HG03025 (cell line): ENCODE measurements at regions not wholly inside any gene's neighbourhood (a gene's known extent, or its start where the extent isn't known, plus 50 kb on each side); places are given as distances from the start of the nearest gene placed in this dataset.

Experiments used
- ATAC-seq: cut with Tn5 transposase; IDR thresholded peaks from one replicate; pipeline ENCODE4 v1.9.1; 2021; ENCODE audit warnings: mild to moderate bottlenecking, moderate library complexity; ENCODE audit not compliant: unreplicated experiment, low FRiP score

- no peak for ATAC-seq
These were observed 516.8 kb downstream of the CFAP47 start for GRCh38 chrX:36436361-36436760.

- ATAC-seq, result no peak
These were observed 523.5 kb downstream of the CFAP47 start for GRCh38 chrX:36443007-36443406.

- no peak for ATAC-seq
These were observed 526.0 kb downstream of the CFAP47 start for GRCh38 chrX:36445566-36445965.

GRCh38 chrX:36462142-36462541, 542.6 kb downstream of the CFAP47 start:
- no peak for ATAC-seq

- no peak for ATAC-seq
These were observed 527.6 kb upstream of the FAM47C start for GRCh38 chrX:36480441-36480990.

- no peak for ATAC-seq
These were observed 506.9 kb upstream of the FAM47C start for GRCh38 chrX:36501169-36501702.

GRCh38 chrX:36504625-36505024, 503.5 kb upstream of the FAM47C start:
- ATAC-seq, result no peak

GRCh38 chrX:36508042-36508441, 500.1 kb upstream of the FAM47C start:
- no peak for ATAC-seq

- no peak for ATAC-seq
These were observed 497.4 kb upstream of the FAM47C start for GRCh38 chrX:36510736-36511135.

- no peak for ATAC-seq
These were observed 479.5 kb upstream of the FAM47C start for GRCh38 chrX:36528661-36529060.

GRCh38 chrX:36534900-36535299, 473.3 kb upstream of the FAM47C start:
- ATAC-seq, result no peak

GRCh38 chrX:36543499-36543898, 464.7 kb upstream of the FAM47C start:
- ATAC-seq, result no peak

GRCh38 chrX:36562986-36563385, 445.2 kb upstream of the FAM47C start:
- ATAC-seq, result no peak

- no peak for ATAC-seq
These were observed 439.2 kb upstream of the FAM47C start for GRCh38 chrX:36568946-36569345.

- ATAC-seq, result no peak
These were observed 434.4 kb upstream of the FAM47C start for GRCh38 chrX:36573720-36574119.

GRCh38 chrX:36575670-36576069, 432.5 kb upstream of the FAM47C start:
- ATAC-seq, result no peak

- no peak for ATAC-seq
These were observed 431.2 kb upstream of the FAM47C start for GRCh38 chrX:36577006-36577405.

GRCh38 chrX:36581030-36581429, 427.1 kb upstream of the FAM47C start:
- ATAC-seq, result no peak

- ATAC-seq, result no peak
These were observed 424.5 kb upstream of the FAM47C start for GRCh38 chrX:36583674-36584073.

GRCh38 chrX:36609616-36610585, 398.3 kb upstream of the FAM47C start:
- no peak for ATAC-seq

GRCh38 chrX:36626898-36627297, 381.3 kb upstream of the FAM47C start:
- no peak for ATAC-seq

GRCh38 chrX:36640232-36640631, 367.9 kb upstream of the FAM47C start:
- no peak for ATAC-seq
